HEK293 (cell line): ENCODE measurements at regions not wholly inside any gene's neighbourhood (a gene's known extent, or its start where the extent isn't known, plus 50 kb on each side); places are given as distances from the start of the nearest gene placed in this dataset.
"Not testable (repeated sequence)": the region's sequence is repeated elsewhere in the genome, so short reads cannot be mapped to it uniquely, and the experiment has no call there.

Experiments
- BCL11A ChIP-seq: fragments of 450-650 bp; formaldehyde crosslinking; IDR thresholded peaks from 2 replicates; pipeline ENCODE4 v1.5.1; 2016; ENCODE audit warnings: low read depth, missing biosample characterization, missing genetic modification characterization
- YY1 ChIP-seq: fragments of 450-650 bp; formaldehyde crosslinking; IDR thresholded peaks from 2 replicates; pipeline ENCODE4 v1.5.1; 2018; ENCODE audit warnings: missing biosample characterization, missing genetic modification characterization
- ZNF175 ChIP-seq: fragments of 450-650 bp; formaldehyde crosslinking; IDR thresholded peaks from 2 replicates; pipeline ENCODE4 v1.5.1; 2016; ENCODE audit warnings: missing biosample characterization, missing genetic modification characterization
- ZNF350 ChIP-seq: fragments of 450-650 bp; formaldehyde crosslinking; IDR thresholded peaks from 2 replicates; pipeline ENCODE4 v1.5.0; 2017; ENCODE audit warnings: missing biosample characterization, mild to moderate bottlenecking, missing genetic modification characterization

GRCh38 chr9:138214548-138214947 lies 337.0 kb downstream of the CACNA1B start:
- TF ChIP-seq ZNF350, YY1, BCL11A, ZNF175 (tag by site-specific recombination): not testable (repeated sequence)
